ENCODE measurements at regions not wholly inside any gene's neighbourhood (a gene's known extent, or its start where the extent isn't known, plus 50 kb on each side); places are given as distances from the start of the nearest gene placed in this dataset.

DNA sequence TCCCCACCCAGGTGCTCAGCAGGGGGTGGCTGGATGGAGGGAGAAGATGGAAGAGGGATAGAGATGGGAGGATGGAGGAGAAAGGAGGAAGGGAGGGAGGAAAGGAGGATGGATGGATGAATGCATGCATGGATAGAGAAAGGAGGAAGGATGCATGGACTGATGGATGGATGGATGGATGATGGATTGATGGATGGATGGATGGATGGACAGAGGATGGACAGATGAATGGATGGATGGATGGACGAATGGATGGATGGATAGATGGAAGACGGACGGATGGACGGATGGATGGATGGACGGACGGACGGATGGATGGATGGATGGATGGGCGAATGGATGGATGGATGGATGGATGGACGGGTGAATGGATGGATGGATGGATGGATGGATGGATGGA, 64.1 kb downstream of the NCOR2 start:
- no peak for DNase-seq

DNA sequence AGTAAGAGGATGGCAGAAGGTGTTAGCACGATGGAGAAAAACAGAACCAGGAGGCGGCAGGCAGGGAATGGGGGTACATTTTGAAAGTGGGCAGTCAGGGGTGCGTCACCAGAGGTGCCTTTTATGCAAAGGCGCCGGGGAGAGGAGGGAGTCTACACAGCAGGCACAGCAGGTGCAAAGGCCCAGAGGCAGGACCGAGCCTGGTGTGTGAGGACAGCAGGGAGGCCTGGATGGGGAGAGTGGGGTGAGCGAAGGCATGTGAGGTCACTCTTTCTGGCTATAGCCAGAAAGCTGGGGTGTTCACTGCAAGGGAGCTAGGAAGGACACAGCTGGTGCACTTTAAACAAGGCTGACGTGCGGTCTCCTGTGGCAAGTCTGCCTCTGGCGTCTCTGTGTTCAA, 65.0 kb downstream of the NCOR2 start:
- DNase-seq = no peak

DNA sequence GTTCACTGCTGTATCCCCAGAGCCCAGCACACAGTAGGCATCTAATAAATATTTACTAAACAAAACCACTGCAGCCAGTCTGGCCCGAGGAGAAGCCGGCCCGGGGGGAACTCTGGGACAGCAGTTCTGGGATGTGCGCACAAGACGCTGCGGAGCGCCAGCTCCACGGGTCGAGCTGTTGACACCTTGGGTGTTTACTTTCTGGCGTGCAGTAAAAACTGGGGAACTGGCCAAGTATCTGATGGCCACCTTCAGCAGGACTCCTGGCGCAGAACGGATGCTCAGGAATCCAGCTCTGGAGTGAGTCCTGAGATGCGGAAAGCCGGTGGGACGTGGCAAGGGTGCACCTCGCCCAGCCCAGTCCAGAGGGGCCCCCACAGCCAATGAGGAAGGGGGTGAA, 65.6 kb downstream of the NCOR2 start:
- DNase-seq = no peak

DNA sequence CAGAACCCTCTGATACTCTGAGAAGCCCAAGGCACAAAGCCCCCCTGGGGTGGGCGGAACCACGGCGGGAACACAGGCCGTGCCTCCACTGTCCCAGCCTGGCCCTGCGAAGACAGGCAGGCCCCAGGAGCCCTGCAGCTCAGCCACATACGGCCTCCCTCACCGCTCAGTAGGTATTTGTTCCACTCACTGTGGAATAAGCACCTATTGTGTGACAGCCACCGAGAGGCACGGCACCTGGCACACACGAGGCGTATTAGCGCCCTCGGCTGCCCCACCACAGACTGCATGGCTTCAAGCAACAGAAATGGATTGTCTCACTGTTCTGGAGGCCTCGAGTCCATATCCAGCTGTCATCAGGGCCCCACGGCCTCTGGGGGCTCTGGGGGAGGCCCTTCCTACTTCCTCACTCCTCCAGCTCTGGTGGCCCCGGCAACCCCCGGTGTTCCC, 66.3 kb downstream of the NCOR2 start:
- DNase-seq = no peak

DNA sequence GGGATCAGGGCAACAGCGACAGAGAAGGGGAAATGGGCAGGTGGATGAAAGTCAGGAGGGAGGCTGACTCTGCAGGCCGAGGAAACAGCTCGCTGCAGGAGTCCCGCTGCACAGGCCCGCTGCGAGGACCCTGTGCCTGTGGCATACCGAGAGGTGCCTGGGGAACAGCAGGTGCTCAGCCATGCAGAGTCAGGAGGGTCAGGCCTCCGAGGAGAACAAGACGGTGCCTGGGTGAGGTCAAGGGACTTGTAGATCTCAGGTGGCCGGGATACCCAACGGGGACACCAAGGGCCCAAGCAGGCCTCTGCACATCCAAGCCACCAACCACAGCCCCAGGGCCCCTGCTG, 67.5 kb downstream of the NCOR2 start:
- no peak for DNase-seq

DNA sequence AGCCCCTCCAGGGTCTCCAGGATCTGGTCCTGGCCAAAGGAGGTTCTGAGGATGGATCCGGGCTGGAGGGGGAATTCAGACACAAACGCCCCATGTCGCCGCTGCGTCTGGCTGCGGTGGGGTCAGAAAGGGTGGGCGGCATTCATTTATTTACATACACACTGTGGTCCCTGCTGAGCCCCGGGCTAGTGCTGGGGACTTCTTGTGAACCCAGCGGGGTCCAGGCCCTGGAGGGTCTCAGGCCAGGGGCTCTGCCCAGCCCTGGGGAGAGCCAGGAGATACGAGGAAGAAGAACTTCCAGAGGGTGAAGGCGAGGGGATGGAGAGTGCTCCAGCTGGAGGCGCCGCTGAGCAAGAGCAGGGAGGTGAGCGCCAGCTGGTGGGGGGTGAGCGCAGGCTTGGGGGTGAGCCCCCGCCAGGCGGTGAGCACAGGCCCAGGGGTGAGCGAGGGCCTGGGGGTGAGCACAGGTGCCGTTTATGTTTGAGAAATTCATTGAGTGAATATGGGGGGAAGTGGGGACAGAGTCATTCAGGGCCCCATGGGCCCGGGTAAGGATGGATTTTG, 68.1 kb downstream of the NCOR2 start:
- no peak for DNase-seq

DNA sequence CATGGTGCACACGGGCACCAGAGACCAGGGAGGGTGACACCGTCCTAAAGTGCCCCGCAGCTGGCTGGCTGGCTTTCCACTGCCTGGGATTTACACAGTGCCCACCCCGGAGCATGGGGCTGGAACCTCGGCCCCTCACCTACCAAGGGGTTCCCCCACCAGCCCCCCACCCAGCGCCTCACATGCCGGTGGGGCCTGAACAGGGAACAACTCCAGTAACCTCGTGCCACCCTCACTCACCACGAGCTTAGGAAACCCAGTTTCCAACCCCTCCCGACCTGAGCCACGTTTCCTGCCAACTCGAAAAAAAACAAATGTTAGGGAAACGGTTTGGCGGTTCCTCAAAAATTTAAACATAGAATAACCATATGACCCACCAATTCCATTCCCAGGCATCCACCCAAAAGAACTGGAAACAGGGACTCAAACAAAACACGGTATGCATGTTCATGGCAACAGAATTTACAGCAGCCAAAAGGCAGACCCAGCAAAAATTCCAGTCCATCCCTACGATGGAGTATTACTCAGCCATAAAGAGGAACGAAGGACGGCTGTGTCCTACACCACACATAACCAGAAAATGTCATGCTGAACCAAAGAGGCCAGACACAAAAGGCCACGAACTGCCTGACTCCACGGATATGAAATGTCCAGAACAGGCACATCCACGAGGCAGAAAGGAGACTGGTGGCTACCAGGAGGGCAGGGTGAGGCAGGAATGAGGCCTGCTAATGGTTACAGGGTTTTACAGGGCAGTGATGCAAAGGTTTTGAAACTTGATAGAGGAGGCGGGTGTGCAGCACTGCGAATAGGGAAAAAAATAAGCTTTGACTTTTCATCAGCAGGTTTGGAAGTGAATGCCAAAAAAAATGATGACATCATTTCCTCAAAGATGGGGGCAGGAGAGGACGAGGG, 68.9 kb downstream of the NCOR2 start:
- no peak for DNase-seq

DNA sequence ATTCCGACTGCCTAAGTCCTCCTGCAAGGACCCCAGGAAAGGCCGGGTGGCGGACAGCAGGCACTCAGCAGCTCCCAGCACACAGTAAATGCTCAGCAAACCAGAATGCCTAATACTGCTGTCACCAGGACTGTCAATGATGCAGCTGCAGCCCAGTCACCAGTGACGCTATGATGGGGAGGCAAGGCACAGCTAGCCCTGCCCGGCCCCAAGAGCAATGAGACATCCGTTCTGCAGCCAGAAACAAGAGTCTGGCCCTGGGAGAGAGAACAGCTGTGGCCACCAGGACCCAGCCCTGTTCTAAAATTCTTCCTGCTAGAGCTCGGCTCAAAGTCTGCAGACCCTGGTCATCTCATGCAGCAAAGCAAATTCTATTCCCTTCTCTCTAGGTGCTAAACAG, 69.8 kb downstream of the NCOR2 start:
- no peak for DNase-seq

DNA sequence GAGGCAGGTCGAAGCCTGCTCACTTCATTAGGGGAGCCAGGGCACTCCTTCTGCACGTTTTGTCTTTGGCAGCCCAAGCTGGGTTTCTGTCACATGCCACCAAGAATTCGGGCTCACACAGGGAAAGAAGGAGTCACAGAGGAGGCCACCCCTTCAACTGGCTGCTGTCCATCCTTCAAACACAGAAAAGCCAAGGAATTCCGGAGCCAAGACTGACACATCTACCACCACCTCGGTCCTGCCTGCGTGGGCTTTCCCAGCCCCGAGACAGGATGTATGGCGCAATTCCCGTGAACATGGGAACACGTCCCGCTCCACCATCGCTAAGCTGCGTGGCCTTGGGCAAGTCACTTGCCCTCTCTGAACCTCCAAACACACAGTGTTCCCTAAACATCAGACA, 70.4 kb downstream of the NCOR2 start:
- no peak for DNase-seq

DNA sequence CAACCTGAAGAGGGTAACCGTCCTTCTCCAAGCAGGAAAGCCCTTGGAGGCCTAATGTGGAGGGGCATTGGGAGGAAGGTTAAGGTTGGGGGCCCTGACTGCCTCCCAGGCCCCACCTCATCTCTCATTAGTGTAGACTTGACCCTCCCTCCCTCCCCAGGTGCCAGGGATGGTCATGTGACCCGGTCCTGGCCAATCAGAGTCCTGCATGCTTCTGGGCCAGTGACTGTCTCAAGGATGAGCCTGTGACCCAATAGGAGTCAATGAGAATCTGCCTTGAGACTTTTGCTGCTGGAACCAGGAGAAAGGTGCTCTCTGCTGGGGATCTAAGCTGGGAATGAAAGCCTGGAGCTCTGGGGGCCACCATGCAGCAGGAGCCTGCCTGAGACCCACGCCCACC, 70.8 kb downstream of the NCOR2 start:
- no peak for DNase-seq

DNA sequence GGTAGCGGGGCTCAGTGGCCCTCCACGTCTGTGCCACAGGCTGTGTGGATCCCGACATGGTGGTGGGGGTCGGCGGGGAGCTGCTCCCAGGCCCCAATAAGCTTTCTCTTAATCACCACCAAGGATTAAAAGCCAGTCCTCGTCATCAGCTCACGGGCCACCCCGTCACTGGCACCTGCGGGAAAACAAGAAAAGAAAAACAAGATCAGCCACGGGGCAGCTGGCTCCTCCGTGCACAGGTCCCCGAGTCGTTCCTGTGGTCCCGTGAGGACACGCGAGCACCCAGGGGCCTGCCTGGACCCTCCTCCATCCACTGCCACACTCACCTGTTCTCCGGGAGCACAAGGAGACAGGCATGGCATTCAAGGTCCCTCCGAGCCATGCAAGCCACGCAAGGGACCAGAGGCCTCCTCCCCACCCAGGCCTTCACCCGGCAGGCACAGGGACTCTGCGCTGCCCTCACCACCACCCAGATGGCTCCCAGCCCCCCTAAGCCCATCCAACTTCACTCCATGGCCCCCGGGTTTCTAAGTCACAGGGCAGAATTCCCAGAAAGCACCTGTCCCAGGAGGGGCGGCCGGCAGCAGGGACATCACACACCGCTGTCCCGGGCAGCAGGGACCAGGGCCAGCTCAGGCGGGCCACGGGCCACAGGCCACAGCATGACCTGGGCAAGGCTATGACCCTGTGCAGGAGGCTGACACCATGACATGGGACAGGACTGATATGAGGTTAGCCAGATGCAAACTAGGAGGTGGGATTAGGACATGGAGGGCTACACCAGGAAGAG, 72.0 kb downstream of the NCOR2 start:
- DNase-seq = no peak

DNA sequence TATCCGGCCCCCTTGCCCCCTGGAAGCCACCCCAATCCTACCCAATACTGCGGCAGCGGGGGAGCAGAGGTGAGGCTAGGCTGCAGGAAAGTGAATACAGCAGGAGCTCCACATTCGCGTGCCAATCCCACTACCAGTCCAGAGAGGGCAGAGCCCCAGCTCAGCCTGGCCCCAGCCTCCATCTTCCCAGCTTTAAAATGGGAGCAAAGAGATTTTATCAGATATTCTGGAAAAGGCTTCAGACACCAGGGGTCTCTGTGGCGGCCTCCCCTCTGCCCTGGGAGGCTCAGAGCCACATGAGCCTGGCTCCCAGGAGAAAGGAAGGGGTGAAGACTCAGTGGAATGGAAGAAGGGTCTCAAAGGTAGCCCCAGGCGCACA, 72.7 kb downstream of the NCOR2 start:
- DNase-seq = no peak

DNA sequence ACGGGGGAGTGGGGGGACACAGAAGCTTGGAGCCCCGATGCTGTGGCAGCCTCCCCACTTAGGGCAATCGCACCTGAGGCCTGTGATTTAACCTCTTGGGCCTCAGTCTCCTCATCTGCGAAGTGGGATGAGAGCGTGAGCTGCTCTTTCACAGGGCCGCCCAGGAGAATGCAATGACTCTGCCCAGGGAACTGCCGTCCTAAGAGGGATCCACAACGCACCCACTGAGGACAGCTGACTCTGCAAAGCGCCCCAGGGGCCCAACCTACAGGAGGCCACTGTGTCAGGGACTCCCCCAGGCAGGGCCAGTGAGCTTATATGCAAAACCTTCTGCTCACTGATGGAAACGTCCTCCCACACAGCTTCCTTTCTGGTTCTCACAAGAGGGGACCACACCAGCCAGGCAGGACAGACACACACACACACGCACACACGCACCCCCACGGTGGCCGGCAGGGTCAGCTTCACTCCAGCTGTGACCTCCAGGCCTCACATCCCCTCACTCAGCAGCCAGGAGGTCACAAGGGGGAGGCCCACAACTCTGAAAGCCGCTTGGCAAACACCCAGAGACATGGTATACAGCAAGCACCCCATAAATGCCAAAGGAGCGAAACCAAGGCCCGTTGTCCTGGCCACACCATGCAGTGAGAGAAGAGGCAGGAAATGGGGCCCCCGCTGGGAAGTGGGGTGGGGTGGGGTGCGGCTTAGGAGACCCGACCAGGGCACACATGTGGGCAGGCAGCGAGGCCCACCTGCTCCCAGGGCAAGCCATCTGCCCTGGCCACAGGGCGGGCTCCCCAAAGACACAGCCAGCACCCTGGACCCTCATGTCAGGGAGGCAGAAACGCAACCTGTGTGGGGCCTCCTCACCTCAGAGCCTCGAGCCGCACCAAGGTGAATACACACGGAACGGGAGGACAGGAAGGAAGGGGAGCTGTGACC, 73.3 kb downstream of the NCOR2 start:
- DNase-seq = peak; percentile 13

DNA sequence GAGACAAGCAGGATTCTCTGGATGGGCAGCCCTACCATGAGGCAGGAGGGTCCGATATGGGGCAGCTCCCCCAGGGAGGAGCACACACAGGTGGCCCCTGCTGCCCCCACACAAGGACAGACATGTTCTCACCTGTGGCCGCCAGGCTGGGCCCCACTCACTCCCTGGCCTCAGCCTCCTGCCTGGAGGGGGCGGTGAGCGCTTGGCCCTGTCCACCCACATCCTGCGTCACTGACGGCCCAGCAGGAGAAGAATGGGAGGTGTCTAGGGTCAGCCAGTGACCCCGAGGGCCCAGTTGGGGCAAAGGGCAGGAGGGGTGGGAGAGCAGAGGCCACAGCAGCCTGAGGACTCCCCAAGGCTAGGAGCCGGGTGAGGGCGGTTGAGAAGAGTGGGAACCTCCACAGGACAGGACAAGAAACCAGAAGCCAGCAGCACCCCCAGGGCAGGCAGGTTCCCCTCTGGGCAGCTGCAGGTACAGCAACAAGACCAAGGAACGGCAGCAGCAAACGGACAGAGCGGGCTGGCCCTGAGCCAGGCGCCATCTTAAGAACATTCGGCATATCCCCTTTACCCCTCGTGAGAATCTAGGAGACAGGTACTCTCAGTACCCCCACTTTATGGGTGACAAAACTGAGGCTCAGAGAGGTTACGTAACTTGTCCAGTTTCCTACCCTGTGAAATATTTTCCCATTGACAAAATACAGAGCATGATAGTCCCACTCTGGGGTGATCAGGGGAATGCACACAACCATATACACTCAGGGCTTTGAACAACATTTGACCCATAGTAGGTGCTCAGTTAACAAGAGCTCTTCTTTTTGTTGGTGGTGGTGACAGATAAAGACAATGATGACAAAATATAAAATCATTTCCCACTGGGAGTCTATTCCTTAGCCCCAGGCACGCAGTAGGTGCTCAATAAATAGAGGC, 74.3 kb downstream of the NCOR2 start:
- DNase-seq = no peak

DNA sequence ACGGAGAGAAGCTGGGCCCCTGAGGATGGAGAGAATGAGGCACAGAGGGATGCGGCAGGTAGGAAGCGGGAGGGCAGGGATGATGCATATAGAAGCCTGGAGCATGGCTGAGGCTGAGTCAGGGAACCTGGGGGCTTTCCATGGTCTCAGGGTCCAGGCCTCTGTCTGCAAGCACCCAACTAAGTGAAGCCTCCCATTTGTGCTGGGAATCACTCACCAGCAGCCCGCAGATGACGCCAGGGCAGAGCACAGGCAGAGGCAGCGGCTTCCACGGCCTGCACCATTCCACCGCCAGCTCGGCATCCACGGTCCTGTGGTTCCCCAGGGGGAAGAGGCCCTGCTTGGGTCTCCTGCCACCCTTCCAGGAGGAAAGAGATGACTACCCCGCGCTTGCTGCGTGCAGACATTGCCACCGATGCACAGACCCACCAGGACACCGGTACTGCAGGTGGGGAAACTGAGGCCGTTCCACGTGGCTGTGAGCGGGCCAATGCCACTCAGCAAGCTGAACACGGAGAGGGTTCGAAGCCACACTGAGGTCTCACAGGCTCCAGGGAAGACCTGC, 75.5 kb downstream of the NCOR2 start:
- DNase-seq = no peak

DNA sequence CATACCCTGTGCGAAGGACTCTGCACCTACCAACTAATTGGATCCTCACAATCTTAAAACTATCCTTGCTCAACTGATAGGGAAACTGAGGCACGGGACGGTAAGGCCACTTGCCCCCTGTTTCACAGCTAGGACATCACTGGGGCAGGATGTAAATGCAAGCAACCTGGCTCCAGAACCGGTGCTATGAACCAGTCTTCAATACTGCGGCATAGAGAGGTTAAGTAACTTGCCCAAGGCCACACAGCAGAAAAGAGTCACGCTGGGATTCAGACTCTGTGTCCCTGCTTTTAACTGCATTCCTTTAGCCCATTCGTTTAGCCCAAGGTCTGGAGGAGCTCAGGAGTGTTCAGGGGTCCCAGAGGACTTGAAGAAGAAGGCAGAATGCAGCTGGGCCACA, 76.1 kb downstream of the NCOR2 start:
- no peak for DNase-seq

DNA sequence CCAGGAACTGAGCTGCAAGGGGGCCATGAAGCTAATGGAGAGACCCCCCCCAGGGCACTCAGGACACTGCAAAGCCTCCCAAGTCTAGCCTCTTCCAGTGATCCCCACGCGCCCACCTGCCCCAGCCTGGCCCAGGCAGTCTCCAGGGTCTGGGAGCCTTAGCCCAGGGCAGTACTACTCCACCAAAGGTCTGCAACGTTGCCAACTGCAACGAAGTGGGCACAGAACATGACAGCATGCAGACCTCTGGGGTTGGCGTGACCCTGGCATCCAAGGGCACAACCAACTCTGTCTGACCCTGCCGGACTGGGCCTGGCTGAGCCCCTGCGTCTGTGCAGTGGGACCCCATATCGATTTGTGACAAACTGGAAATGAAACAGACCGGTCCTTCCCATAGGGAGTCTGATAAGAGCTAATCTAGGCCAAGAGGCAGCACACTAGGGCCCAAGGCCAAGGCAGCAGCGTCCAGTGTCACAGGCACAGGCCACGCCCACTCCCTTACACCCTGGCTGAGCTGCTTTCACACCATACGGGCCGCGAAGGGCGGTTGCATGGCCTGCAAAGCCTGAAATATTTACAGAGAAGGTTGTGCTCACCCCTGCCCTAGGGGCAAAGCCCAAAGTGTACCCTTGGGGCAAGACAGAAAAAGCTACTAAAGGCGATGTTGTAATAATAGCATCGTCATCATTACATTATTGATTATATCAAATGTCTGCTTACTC, 76.7 kb downstream of the NCOR2 start:
- DNase-seq = no peak

DNA sequence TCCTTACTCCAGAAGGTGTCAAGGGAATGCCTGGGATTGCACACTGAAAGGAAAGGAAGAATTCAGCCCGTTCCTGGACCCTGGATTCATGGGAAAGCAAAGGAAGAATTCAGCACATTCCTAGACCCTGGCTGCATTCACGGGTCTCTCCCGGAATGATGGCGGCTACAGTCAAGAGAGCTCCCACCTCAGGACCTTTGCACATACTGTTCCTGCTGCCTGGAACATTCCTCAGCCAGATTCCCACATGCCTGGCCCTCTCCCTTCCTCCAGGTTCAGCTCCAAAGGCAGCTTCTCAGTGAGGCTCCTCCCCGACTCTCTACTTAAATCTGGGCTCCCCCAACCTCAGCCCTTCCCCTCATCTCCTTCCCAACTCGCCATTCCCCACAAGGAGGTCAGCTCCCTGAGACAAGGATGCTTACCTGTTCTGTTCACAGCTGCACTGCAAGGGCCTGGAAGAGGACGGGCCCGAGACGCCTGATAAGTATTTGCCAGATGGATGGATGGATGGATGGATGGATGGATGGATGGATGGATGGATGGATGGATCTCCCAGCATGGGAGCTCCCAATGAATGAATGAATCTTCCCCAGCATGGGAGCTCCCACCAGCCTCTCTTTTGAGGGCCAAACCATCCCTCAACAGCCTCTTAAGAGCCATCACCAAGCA, 77.4 kb downstream of the NCOR2 start:
- DNase-seq = no peak

DNA sequence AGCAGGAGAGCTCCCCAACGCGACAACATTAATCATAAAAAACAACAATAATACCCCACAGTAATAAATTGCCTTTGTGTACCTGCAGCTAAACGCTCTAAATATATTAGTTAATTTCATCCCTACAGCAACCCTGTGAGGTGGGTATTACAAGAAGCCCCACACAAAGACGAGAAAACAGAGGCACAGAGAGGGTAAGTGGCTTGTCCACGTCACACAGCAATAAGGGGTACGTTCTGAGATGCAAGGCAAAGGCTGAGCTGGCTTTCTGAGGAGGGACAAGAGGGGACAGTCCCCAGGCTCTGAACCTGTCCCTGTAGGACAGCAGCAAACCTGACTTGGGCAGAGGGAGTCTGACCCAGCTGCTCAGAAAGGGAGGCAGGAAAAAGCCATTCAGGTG, 78.2 kb downstream of the NCOR2 start:
- DNase-seq = no peak

DNA sequence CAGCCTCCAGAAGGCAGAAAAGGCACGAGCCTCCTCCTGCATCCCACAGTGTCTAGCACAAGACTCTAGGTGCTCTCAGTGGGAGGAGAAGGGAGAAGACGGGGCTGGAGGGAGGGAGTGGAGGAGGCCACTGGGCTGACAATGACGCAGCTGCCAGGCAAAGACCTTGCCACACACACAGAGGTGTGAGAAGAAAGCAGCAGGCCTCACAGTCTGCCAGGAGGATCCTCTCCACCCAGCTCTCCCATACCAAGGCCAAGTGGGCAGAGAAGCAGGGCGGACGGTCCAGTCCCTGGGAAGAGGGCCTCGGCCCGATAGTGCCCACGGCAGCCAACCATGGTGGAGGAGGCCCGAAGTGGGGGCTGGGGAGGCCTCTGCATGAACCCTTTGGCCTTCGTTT, 78.9 kb downstream of the NCOR2 start:
- DNase-seq = no peak
